Dendritic cell treated with granulocyte-macrophage colony-stimulating factor and Interleukin-4, amounts not matched to agents 40 ng/mL and 50 ng/mL, for 4 days (primary cell): ENCODE measurements at regions not wholly inside any gene's neighbourhood (a gene's known extent, or its start where the extent isn't known, plus 50 kb on each side); places are given as distances from the start of the nearest gene placed in this dataset.

Experiments
- H3K27ac Mint-ChIP-seq: one replicate; pipeline ENCODE4 v1.8.0; 2022; ENCODE audit warnings: mild to moderate bottlenecking, mixed read lengths
- H3K27me3 Mint-ChIP-seq: one replicate; pipeline ENCODE4 v1.8.0; 2022; ENCODE audit warnings: mild to moderate bottlenecking, mixed read lengths
- H3K36me3 Mint-ChIP-seq: one replicate; pipeline ENCODE4 v1.8.0; 2022; ENCODE audit warnings: low read depth, mixed read lengths
- H3K4me1 Mint-ChIP-seq: one replicate; pipeline ENCODE4 v1.8.0; 2022; ENCODE audit warnings: low read depth, mixed read lengths
- H3K4me3 Mint-ChIP-seq: one replicate; pipeline ENCODE4 v1.8.0; 2022; ENCODE audit warnings: mild to moderate bottlenecking, moderate library complexity, mixed read lengths
- H3K9me3 Mint-ChIP-seq: one replicate; pipeline ENCODE4 v1.8.0; 2022; ENCODE audit warnings: mixed read lengths
- intact Hi-C: fragments of 100-400 bp; cut with micrococcal nuclease; formaldehyde crosslinking; loops from one replicate; pipeline ENCODE4 v1.15.0; 2022

DNA sequence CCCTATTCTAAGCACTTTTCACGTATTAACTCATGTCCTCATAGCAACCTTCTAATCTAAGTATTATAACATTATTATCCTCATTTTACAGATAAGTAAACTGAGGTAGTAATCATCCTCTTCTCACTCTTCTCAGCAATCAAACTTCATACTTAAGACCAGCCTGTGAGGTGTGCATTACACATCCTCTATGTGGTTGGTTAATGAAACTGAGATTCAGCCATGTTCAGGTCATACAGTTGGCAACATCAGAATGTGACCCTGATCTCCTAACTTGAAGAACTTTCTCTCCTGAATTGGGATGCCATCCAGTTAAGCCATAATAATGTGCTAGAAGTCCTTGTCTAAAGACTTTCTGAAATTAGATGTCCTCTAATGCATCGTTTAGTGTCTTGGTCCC lies 275.1 kb upstream of the ANKRD55 start:
- Mint-ChIP-seq H3K4me1 (peaks cover 42% of the 10 kb centered on the region), H3K27ac (no peak overlapping the region), H3K27me3 (no peaks in the 10 kb centered on the region), H3K4me3 (no peak overlapping the region), H3K9me3 (no peaks in the 10 kb centered on the region), H3K36me3 (no peaks in the 10 kb centered on the region)
- intact Hi-C loops: no loop called here

DNA sequence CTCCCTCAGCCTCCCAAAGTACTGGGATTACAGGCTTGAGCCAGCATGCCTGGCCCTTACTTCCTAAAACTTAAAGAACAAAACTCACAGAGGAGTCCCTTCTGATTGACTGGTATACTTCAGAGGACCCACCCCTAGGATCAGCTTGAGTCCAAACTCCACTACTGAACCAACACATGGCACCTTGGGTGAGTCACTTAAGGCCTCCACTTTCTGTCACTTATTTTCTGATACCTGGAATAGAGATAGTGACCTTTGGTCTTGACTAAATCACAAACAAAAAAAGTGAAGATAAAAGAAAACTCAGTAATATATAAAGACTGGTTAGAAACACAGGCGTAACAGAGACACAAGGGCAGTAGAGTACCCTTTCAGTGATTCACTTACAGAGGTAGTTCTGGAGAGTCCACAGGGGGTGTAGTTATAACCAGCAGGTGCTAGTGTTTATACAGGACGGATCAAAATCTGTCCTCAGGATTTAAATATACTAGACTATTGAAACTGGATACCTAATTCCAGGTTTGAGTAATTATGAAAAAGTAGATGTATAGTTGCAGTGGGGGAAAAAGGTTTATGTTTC lies 274.3 kb upstream of the ANKRD55 start:
- Mint-ChIP-seq H3K27me3 (no peaks in the 10 kb centered on the region), H3K4me1 (peaks cover 34% of the 10 kb centered on the region), H3K9me3 (no peaks in the 10 kb centered on the region), H3K36me3 (no peaks in the 10 kb centered on the region), H3K4me3 (no peak overlapping the region), H3K27ac (peak overlapping the region; percentile 25)
- intact Hi-C loops: no loop called here

DNA sequence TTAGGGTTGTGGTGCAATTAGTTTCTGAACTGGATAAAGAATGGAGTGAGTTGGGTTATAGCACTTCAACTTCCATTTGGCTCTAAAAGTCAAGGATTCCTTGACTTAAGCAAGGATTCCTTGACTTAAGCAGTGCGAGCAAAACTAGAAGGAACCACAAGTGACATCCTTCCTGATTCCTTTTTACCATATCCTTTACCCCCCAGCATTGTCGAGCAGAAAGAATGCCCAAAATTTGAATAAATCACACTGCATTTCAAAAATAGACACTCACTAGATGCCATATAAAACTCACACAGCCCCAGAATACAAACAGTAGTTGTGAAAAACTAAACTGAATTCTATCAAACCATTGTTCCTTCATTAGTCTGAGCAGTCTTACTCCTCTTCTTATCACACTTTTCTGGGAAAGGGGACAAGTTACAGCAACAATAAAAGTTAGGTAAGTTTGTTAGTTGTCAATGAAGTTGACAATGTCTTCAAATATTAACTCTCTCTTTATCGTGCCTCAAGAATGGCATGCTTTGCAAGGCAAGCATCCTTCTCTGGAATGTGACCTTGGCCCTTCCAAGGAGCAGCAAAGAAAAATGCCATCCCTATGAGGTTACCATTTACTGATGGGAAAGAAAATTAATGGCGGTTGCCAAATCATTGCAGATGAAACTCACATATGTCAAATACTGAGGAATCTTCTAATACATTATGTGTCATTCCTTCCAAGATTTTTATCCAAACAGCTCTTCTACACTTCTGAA lies 273.3 kb upstream of the ANKRD55 start:
- no peaks in the 10 kb centered on the region for H3K9me3 Mint-ChIP-seq
- H3K27ac Mint-ChIP-seq: no peak overlapping the region
- no peak overlapping the region for H3K4me3 Mint-ChIP-seq
- H3K36me3 Mint-ChIP-seq: no peaks in the 10 kb centered on the region
- intact Hi-C loops: no loop called here
- no peaks in the 10 kb centered on the region for H3K27me3 Mint-ChIP-seq
- H3K4me1 Mint-ChIP-seq: peaks cover 36% of the 10 kb centered on the region

DNA sequence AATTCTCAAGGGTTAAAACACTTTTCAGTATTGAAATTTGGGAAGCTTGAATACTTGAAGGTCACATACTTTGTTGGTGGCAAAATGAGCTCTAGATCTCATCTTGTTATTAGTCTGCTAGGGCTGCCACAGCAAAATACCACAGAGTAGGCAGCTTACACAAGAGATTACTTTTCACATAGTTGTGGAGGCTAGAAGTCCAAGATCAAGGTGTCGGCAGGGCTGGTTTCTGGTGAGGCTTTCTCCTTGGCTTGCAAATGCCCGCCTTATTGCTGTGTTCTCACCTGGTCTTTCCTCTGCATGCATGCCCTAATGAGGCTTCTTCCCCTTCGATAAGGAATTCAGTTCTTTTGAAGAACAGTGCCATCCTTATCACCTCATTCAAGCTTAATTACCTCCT lies 270.8 kb upstream of the ANKRD55 start:
- Mint-ChIP-seq H3K9me3 (no peaks in the 10 kb centered on the region), H3K27ac (peak overlapping the region; percentile 45), H3K4me3 (no peak overlapping the region), H3K4me1 (peaks cover 26% of the 10 kb centered on the region), H3K36me3 (no peaks in the 10 kb centered on the region), H3K27me3 (no peaks in the 10 kb centered on the region)
- intact Hi-C loops: no loop called here

DNA sequence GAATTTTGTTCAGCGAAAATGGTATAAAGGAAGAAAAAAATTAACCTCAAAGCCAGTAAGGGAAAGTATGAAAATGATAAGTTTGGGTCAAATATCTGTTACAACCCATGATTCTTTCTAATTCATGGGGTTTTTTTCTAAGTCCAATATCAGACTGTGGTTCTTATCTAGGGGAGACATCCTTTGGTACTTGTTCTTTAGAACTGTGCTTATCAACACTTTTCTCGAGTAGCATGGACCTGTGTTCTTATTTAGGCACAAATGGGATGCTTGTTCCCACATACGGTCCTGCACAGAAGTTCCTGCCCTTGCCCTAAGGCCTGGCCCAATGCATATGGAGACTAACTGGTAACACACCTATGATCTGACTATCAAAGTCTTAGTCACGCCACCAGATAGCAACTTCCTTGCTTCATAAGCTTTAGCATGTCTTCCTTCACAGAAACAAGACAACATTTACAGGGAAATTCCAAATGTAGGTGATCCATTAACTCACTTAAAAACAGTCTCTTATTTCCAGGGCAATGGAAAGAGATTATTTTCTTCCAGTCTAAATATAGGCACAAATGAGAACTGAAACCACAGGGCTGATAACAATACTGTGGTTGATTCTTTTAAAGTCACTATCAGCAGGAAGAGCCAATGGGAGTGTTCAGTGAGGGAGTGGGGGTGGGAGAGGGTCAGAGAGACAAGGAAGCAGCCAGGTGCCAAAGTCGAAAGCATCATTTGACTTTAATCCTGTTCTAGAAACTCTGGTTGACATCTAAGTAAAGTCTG lies 268.8 kb upstream of the ANKRD55 start:
- H3K27ac Mint-ChIP-seq: no peak overlapping the region
- intact Hi-C loops: no loop called here
- no peaks in the 10 kb centered on the region for H3K36me3 Mint-ChIP-seq
- peaks cover 18% of the 10 kb centered on the region for H3K4me1 Mint-ChIP-seq
- H3K27me3 Mint-ChIP-seq: no peaks in the 10 kb centered on the region
- H3K4me3 Mint-ChIP-seq: no peak overlapping the region
- H3K9me3 Mint-ChIP-seq: no peaks in the 10 kb centered on the region

DNA sequence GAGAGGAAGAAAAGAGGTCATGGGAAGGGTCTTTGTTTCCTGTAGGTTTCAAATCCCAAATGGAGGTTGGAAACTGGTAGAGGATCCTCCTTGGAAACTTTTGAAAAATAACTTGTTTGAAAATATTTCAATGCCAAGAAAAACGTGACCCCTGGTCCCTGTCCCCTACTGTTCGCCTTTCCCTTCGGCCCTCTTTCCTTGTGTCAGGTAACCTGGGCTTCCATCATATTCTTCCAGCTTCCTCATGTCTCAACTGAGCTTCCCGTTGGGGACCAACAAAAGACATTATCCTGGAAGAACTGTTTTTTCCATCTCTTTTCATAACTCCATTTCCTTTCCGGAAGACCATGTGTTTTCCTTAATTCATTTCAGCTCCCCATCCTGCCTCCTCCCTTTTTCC lies 266.8 kb upstream of the ANKRD55 start:
- intact Hi-C loops: no loop called here
- H3K27me3 Mint-ChIP-seq: no peaks in the 10 kb centered on the region
- H3K27ac Mint-ChIP-seq: no peak overlapping the region
- no peak overlapping the region for H3K4me3 Mint-ChIP-seq
- H3K4me1 Mint-ChIP-seq: peaks cover 27% of the 10 kb centered on the region
- no peaks in the 10 kb centered on the region for H3K36me3 Mint-ChIP-seq
- H3K9me3 Mint-ChIP-seq: no peaks in the 10 kb centered on the region

DNA sequence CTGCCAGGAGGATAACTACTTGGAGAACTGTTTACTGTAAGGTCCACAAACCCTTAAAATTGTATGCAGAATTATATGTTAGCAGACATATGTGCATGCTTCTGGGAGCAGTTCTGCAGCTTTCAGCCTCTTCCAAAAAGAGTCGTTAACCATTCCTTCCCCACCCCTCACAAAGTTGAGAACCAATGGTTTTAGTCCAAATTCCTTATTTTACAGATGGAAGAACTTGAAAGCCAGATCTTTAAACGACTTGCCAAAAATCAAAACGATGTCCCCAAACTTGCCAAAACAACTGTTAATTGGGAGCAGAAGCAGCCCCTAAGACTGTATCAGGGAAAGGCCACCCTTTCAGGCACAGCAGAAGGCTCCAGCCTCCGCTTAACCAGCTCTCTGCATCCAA lies 266.4 kb upstream of the ANKRD55 start:
- no peaks in the 10 kb centered on the region for H3K27me3 Mint-ChIP-seq
- intact Hi-C loops: no loop called here
- no peak overlapping the region for H3K27ac Mint-ChIP-seq
- peaks cover 32% of the 10 kb centered on the region for H3K4me1 Mint-ChIP-seq
- H3K36me3 Mint-ChIP-seq: no peaks in the 10 kb centered on the region
- H3K4me3 Mint-ChIP-seq: no peak overlapping the region
- H3K9me3 Mint-ChIP-seq: no peaks in the 10 kb centered on the region

DNA sequence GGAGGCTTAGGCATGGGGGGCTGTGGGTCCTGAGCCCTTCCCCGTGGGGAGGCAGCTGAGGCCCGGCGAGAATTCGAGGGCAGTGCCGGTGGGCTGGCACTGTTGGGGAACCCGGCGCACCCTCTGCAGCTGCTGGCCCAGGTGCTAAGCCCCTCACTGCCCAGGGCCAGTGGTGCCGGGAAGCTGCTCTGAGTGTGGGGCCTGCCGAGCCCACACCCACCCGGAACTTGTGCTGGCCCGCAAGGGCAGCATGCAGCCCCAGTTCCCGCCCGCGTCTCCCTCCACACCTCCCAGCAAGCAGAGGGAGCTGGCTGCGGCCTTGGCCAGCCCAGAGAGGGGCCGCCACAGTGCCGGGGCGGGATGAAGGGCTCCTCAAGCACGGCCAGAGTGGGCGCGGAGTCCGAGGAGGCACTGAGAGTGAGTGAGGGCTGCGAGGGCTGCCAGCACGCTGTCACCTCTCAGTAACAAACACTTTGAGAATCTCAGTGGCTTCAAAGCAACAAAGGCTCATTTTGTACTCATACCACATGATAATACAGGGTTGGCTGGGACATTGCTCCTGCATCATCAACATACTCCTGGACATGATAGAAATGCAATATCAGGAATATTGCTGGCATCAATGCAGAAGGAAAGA lies 265.7 kb upstream of the ANKRD55 start:
- Mint-ChIP-seq H3K9me3 (no peaks in the 10 kb centered on the region), H3K27ac (peak overlapping the region; percentile 25), H3K4me1 (peaks cover 38% of the 10 kb centered on the region), H3K36me3 (no peaks in the 10 kb centered on the region), H3K27me3 (no peaks in the 10 kb centered on the region), H3K4me3 (no peak overlapping the region)
- intact Hi-C loops: no loop called here

DNA sequence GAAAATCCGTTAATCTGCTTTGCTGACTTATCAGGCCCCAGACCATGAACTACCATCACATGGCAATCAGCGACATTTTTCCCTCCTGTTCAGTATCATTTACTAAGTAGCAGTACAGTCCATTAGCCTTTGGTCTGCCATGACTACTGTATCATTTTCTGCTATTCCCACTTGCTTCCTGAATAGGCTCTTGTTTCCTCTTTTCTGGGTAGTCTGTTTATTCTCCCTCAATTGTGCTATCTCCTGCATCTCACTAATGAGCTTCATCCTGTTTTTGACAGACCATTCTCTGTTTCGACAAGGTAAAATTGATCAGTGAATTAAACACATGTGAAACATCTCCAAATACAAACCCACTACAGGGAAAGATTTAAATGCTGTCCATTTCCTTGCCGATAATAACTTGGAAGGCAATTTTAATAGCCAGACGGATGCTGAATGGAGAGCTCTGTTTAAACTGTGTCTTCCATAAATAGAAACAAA lies 263.5 kb upstream of the ANKRD55 start:
- no peak overlapping the region for H3K4me3 Mint-ChIP-seq
- H3K36me3 Mint-ChIP-seq: no peaks in the 10 kb centered on the region
- H3K4me1 Mint-ChIP-seq: peaks cover 51% of the 10 kb centered on the region
- intact Hi-C loops: no loop called here
- peak overlapping the region; percentile 64 for H3K27ac Mint-ChIP-seq
- no peaks in the 10 kb centered on the region for H3K27me3 Mint-ChIP-seq
- H3K9me3 Mint-ChIP-seq: no peaks in the 10 kb centered on the region

DNA sequence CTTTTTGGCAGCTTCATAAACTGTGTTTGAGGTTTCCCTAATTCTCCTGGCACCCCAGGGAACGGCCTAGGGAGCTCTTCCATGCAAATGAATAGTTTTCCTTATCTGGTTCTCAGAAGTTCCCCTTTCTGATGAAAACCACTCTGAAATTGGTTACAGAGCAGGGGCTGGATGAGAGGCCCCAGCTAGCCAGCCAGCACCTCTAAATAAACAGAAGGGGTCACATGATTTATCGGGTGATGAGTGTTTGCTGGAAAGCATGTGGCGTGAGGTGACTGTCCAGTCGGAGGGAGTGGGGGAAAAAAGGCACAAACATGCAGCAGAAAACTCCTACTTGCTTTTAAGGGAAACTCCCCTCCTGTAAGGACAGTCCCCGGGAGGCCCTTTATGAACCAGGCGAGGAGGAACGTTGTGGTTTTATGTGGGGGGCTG lies 261.2 kb upstream of the ANKRD55 start:
- H3K27ac Mint-ChIP-seq: peak overlapping the region; percentile 93
- H3K4me3 Mint-ChIP-seq: peak overlapping the region; percentile 14
- no peaks in the 10 kb centered on the region for H3K36me3 Mint-ChIP-seq
- H3K27me3 Mint-ChIP-seq: no peaks in the 10 kb centered on the region
- intact Hi-C loops: no loop called here
- H3K4me1 Mint-ChIP-seq: peaks cover 57% of the 10 kb centered on the region
- no peaks in the 10 kb centered on the region for H3K9me3 Mint-ChIP-seq

DNA sequence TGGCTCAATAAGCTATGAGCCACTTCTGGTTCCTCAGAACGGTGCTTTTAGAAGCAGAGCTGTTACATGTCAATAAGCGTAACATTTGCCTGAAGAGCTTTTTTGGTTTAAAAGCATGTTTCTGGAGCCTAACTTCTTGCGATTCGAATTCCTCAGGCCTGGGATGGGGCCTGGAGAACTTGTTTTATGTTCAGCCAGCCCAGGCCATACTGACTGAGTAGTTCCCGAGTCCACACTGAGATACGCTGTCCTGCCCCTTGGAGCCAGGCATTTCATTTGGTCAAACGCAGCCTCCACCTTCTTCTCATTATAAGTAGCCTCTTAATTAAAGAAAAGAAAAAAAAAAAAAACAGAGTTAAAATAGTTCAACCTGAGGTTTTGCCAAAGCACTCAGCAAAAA lies 260.6 kb upstream of the ANKRD55 start:
- Mint-ChIP-seq H3K36me3 (no peaks in the 10 kb centered on the region), H3K4me1 (peaks cover 57% of the 10 kb centered on the region), H3K27ac (peak overlapping the region; percentile 93), H3K9me3 (no peaks in the 10 kb centered on the region), H3K4me3 (no peak overlapping the region), H3K27me3 (no peaks in the 10 kb centered on the region)
- intact Hi-C loops: no loop called here

DNA sequence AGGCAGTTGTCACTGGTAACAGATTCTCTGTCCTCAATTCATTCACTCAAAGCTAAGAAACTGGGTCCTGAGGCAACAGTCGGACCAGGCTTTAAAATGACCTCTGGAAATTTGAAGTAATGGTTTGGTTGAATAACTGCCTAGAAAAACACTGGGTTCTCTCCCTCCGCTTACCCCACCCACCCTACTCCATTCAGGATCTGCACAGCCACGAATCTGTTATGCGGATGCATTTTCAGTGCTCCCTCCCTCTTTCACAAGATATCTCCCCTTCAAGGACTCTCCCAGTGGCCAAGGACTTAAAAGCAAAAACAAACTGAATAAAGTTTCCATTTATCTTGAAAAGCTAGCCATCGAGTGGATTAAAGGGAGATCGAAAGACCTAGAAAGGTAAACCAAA lies 260.2 kb upstream of the ANKRD55 start:
- intact Hi-C loops: no loop called here
- H3K27me3 Mint-ChIP-seq: no peaks in the 10 kb centered on the region
- peak overlapping the region; percentile 93 for H3K27ac Mint-ChIP-seq
- no peak overlapping the region for H3K4me3 Mint-ChIP-seq
- peaks cover 4% of the 10 kb centered on the region for H3K9me3 Mint-ChIP-seq
- H3K36me3 Mint-ChIP-seq: peaks cover 2% of the 10 kb centered on the region
- peaks cover 57% of the 10 kb centered on the region for H3K4me1 Mint-ChIP-seq

DNA sequence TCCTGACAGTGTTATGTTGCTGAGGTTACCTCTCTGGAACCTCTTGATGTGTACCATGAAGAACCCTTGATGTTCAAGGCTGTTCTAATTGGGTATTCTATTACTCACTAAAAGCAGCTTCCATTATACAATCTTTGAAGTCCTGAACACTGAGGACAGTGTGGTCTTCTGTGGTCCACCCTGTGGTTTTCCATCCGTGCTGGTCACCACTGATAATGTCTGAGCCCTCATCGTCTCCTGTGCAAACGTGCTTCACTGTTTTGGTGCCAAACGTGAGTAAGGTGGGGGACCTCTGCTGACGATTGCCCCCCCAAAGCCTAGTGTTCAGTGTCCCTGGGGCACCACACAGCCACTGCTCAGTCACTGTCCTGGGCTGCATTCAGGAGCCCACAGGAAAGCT lies 259.7 kb upstream of the ANKRD55 start:
- intact Hi-C loops: no loop called here
- Mint-ChIP-seq H3K27ac (peak overlapping the region; percentile 93), H3K36me3 (peaks cover 6% of the 10 kb centered on the region), H3K27me3 (no peaks in the 10 kb centered on the region), H3K4me1 (peaks cover 57% of the 10 kb centered on the region), H3K4me3 (no peak overlapping the region), H3K9me3 (peaks cover 8% of the 10 kb centered on the region)

DNA sequence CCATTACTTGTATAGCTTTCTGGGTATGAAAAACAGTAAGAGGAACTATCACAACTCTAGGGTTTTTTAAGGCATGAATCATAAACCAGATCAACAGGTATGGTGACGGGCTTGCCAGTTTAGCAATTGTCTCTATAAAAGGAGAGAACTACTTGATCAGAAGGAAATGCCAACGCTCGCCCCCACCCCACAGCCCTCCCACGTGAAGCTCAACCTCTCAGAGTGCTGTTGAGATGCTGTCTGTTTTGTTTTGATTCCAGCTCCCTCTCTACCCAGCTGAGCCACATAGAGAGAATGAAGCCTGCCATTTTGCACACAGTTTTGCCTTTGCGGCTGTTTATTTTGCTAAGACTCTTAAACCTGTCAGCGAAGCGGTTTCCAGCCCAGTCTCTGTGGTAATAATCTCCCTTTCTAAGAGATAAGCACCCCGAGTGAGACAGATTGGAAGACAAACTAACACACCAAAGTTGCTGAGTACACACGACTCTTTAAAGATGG lies 257.9 kb upstream of the ANKRD55 start:
- intact Hi-C loops: no loop called here
- peaks cover 12% of the 10 kb centered on the region for H3K36me3 Mint-ChIP-seq
- H3K4me3 Mint-ChIP-seq: no peak overlapping the region
- peaks cover 46% of the 10 kb centered on the region for H3K4me1 Mint-ChIP-seq
- no peaks in the 10 kb centered on the region for H3K27me3 Mint-ChIP-seq
- H3K9me3 Mint-ChIP-seq: peaks cover 18% of the 10 kb centered on the region
- peak overlapping the region; percentile 43 for H3K27ac Mint-ChIP-seq
